G401 (cell line): ENCODE measurements at regions not wholly inside any gene's neighbourhood (a gene's known extent, or its start where the extent isn't known, plus 50 kb on each side); places are given as distances from the start of the nearest gene placed in this dataset.
"Not testable (repeated sequence)": the region's sequence is repeated elsewhere in the genome, so short reads cannot be mapped to it uniquely, and the experiment has no call there.

ENCODE experiments used
- DNase-seq: peaks from one replicate; pipeline ENCODE4 v3.0.0-alpha.2; 2015; ENCODE audit warnings: low spot score
- in situ Hi-C: cut with HindIII; loops from 2 replicates; pipeline ENCODE4 v1.10.0; 2016; ENCODE audit warnings: low sequenced_read_pairs, mixed read lengths

DNA sequence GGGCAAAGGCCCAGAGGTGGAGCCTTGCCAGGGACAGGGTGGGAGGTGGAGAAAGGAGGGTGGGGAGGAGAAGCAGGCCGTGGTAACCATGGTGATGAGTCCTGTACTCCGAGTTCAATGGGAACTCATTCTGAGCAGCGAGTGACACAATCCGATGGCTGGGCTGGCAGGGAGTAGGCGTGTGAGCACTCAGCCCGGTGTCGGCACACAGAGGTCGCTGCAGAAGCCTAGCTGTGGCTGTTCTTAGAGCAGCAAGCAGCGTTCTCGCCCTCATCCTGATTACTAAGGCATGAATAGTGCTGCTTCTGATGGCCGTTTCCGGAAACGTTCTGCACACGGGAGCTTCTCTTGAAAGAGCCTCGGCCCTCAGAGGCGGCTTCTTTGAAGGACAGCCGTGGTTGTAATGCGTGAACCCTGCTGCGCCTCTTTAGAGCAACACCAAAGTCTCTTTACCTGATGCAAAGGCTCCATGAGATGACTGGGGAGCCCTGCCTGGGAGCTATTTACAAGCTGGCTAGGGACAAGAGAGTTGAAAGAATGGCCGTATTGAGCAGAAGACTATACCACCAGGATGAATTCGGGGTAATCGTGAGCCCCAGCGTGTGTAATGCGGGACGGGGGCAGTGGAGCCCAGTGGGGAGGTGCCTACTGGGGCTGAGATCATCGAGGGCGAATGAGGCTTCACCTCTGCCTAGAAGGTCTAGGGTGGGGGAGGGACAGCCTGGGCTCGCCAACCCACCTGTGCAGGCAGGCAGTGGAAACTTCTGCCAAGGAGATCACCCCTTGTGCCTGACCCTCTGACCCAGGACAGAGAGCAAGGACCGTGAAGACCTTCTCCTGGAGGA lies 72.8 kb upstream of the PAX7 start:
- DNase-seq, result peak; percentile 91
- in situ Hi-C loops, result no loop called here

GRCh38 chr1:18560692-18561091 lies 70.0 kb upstream of the PAX7 start:
- no peak for DNase-seq
- in situ Hi-C loops, result no loop called here

DNA sequence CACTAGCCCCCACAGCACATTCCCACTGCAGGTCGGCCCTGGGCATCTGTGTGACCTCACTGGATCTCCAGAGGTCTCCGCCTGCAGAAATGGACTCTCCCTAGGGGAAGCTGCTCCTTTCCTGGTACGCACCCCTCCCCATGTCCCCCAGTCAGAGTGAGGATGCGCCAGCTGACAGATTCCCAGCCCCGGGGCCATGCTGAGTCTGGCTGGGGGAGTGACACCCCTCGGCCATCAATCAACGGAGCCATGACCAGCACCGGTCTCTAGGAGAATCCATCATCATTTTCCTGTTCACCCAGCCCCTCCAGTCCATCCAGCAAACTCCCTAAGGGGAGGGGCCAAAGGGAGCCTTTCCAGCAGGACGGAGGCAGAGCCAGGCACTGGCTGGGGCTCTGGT lies 68.7 kb upstream of the PAX7 start:
- in situ Hi-C loops, result no loop called here
- DNase-seq, result no peak

- in situ Hi-C loops, result no loop called here
- no peak for DNase-seq
Measured at GRCh38 chr1:18564676-18565075, 66.0 kb upstream of the PAX7 start.

- in situ Hi-C loops, result no loop called here
- DNase-seq, result no peak
Measured at GRCh38 chr1:18565321-18565720, 65.3 kb upstream of the PAX7 start.

DNA sequence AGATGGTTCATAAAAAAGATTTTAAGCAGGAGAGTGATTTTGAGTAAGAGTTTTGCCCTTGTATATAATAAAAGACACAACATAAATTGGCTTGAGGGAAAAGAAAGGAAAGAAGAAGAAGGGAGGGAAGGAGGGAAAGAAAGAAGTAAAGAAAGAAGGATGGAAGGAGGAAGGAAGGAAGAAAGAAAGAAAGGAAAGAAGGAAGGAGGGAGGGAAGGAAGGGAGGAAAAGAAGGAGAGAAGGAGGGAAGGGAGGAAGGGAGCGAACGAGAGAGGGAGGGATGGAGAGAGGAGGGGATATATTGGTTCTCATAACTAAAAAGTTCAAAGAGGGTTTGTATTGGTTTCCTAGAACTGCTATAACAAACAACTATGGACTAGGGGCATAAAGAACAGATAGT lies 62.2 kb upstream of the PAX7 start:
- in situ Hi-C loops, result no loop called here
- no peak for DNase-seq

DNA sequence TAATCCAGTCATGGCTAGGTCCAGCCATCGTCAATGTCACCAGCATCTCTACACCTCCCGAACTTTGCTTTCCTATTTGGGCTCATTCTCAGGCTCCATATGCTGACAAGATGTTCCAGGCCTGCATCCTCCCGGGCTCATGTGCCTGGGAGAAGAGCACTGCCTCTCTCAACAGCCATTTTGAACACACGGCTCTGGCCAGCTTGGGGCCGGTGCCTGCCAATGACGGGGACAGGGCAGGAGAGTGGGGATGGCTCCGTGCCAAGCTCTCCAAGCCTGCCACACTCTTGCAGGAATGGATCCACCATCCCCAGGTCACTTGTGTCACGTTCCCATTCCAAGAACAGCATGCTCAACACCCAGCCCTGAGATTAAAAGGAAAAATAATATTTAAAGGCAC lies 61.4 kb upstream of the PAX7 start:
- peak; percentile 79 for DNase-seq
- in situ Hi-C loops, result no loop called here

DNA sequence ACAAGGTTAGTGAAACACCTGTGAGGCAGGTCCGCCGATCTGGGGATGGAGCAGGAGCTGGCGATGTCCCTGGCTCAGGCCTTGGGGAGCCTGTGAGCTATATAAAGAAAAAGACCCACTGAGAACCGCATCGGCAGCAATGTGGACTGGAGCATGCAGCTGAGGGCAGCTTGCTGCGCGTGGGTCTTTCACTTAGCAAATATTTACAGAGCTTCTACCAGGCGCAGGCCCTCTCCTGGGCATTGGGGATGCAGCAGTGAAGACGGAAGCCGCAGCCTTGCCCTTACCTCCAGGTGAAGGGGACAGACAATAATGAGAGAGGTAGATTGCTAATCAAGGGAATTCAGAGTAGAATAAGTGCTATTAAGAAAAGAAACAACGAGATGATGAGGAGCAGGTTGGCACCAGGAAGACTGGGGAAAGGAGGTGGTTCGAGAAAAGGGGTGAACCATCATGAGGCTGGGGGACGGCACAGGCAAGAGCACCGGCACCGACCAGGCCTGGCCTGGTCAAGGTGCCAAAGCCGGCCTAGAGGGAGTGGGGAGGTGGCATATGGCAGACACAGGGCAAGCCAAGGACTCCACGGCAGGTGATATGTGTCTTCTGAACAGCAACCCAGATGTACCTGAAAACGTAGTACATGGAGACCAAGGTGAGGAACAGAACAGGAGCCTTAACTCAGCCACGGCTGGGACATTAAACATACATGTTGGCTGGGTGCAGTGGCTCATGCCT lies 60.7 kb upstream of the PAX7 start:
- DNase-seq, result peak; percentile 78
- in situ Hi-C loops, result no loop called here

GRCh38 chr1:18571275-18571674 lies 59.4 kb upstream of the PAX7 start:
- DNase-seq, result no peak
- in situ Hi-C loops, result no loop called here

DNA sequence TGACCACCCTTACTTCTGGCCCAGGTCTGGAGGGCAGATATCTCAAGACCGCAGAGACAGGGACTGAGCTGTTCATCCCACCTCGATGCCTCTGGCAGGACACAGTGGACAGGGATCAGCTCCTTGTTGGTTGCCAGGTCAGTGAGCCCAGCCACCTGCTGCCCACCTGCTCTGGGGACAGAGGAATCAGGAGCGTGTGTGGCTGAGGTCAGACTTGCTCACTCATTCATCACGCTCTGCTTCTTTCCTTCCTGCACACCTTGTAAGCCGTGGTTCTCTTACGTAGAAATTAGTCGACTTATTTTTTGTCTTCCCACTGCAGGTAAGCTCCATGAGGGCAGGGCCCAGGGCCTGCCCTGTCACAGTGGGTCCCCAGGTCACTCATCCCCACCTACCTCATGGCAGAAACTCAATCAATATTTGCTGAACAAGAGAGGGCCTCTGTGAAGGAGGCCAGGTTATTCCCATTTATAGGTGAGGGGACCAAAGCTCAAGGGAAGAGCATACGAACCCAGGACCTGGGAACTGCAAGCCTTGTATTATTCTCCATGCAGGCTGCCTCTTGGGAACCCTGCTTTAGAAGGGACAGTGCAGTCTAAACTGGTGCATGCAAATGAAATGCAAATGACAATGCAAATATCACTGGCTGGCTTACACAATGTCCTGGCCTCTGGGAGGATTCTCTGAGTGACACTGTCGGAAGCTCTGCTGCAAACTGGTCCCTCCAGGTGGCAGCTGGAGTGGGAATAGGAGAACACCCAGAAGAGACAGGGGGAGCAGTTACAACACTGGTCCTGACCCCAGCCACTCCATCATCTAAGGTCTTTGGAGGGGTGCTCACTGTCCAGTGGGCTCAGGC lies 58.4 kb upstream of the PAX7 start:
- in situ Hi-C loops, result no loop called here
- DNase-seq, result peak; percentile 81

DNA sequence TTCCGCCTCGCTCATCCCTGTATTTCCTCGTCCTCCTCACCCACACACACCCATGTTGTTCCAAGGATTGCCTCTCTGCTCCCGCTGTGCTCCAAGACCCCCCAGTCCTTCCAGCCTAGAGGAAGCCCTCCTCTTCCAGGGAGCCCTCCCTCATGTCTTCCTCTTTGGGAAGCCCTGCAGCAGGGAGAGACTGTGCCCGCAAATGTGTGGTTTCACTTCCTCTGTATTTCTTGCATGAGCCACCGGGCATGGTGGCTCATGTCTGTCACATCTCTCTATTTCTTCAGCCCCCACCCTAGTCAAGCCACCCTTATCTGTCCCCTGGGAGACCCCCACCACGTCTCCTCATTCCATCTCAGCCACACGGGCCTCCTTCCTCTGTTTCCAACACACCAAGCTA lies 57.5 kb upstream of the PAX7 start:
- no peak for DNase-seq
- in situ Hi-C loops, result no loop called here

GRCh38 chr1:18574754-18575153 lies 55.9 kb upstream of the PAX7 start:
- in situ Hi-C loops, result no loop called here
- DNase-seq, result no peak

- in situ Hi-C loops, result no loop called here
- DNase-seq, result no peak
Measured at GRCh38 chr1:18575620-18576019, 55.0 kb upstream of the PAX7 start.

- DNase-seq, result no peak
- in situ Hi-C loops, result no loop called here
Measured at GRCh38 chr1:18578271-18578670, 52.4 kb upstream of the PAX7 start.

DNA sequence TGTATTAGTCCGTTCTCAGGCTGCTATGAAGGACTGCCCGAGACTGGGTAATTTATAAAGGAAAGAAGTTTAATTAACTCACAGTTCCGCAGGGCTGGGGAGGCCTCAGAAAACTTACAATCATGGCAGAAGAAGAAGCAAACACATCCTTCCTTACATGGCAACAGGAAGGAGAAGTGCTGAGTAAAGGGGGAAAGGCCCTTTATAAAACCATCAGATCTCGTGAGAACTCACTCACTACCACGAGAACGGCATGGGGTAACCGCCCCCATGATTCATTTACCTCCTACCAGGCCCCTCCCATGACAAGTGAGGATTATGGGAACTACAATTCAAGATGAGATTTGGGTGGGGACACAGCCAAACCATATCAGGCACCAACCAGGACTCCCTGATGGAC lies 51.4 kb upstream of the PAX7 start:
- in situ Hi-C loops, DNase-seq: not testable (repeated sequence)

GRCh38 chr1:18580047-18580446 lies 50.6 kb upstream of the PAX7 start:
- in situ Hi-C loops, result no loop called here
- DNase-seq, result no peak

DNA sequence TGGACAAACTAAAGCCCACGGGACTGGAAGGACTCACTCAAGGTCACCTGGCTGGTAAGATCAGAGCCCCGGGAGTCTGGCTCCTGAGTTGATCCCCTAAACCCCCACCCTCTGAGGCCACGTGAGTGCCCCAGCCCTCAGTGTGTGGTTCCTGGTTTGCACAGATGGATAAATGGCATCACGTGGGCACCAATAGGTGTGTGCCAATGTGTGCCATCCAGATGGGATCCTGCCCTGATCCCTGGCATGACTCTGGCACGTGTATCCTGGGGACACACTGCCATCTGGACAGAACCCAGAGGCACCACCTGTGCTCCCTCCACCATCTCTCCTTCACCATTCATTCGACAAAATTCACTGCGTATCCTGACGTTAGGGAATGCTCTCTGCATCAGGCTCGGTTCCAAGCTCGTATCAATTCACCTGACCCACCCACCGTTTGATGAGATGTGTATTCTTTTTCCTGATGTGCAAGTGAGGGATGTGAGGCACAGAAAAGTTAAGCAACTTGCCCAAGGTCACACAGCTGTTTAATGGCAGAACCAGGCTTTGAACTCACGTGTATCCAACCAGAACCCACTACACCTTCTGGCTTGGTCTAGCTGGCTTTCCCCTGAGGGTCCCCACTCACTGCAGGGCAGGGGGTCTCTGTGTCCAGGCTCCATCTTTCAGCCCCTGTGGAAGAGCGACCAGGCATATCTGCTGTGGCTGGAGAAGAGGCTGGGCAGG lies 49.8 kb upstream of the PAX7 start:
- peak; percentile 94 for DNase-seq
- in situ Hi-C loops, result no loop called here
